ENCODE measurements at regions not wholly inside any gene's neighbourhood (a gene's known extent, or its start where the extent isn't known, plus 50 kb on each side); places are given as distances from the start of the nearest gene placed in this dataset.

DNA sequence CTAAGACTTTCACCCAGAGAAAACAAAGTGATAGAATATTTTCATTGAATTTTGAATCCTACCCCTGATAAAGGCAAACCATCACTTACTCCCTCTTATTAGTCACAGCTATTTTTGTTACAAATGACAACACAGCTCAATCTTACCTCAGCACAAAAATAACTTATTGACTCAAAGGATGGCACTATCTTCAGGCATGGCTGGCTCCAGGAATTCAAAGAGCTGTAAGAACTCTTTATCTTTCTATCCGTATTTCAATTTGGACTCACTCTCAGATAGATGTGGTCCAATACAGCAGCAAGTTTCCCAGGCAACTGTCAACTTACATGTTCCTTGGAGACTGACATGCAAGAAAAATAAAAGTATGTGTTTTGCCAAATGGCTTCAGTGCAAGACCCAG lies 709.4 kb upstream of the MDGA2 start:
- H3K79me2 ChIP-seq (ENCODE audit: control insufficient read depth, low read length), result no peaks in the 10 kb centered on the region
- no peaks in the 10 kb centered on the region for H3K9me3 ChIP-seq (ENCODE audit: control insufficient read depth, insufficient read depth, low read length)
- H4K20me1 ChIP-seq (ENCODE audit: control insufficient read depth, insufficient read depth, low read depth, low read length), result no peaks in the 10 kb centered on the region
- H3K4me1 ChIP-seq (ENCODE audit: control insufficient read depth, low read length), result no peaks in the 10 kb centered on the region
- no peaks in the 10 kb centered on the region for H3K36me3 ChIP-seq (ENCODE audit: control insufficient read depth, low read length)
- no peak overlapping the region for H3K27ac ChIP-seq (ENCODE audit: low read depth, low read length)
- H3K4me3 ChIP-seq (ENCODE audit: low read length), result no peak overlapping the region
- H3K27me3 ChIP-seq (ENCODE audit: control insufficient read depth, low read length), result no peaks in the 10 kb centered on the region
- no peak for TF ChIP-seq EZH2phosphoT487 (IDR thresholded peaks at IDR 0.05; ENCODE audit: borderline replicate concordance, low read length)
- TF ChIP-seq, protein P1, sequence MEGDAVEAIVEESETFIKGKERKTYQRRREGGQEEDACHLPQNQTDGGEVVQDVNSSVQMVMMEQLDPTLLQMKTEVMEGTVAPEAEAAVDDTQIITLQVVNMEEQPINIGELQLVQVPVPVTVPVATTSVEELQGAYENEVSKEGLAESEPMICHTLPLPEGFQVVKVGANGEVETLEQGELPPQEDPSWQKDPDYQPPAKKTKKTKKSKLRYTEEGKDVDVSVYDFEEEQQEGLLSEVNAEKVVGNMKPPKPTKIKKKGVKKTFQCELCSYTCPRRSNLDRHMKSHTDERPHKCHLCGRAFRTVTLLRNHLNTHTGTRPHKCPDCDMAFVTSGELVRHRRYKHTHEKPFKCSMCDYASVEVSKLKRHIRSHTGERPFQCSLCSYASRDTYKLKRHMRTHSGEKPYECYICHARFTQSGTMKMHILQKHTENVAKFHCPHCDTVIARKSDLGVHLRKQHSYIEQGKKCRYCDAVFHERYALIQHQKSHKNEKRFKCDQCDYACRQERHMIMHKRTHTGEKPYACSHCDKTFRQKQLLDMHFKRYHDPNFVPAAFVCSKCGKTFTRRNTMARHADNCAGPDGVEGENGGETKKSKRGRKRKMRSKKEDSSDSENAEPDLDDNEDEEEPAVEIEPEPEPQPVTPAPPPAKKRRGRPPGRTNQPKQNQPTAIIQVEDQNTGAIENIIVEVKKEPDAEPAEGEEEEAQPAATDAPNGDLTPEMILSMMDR (IDR thresholded peaks at IDR 0.05; ENCODE audit: low read depth, low read length, poor library complexity, severe bottlenecking), result no peak
- no peaks in the 10 kb centered on the region for H3K9me2 ChIP-seq (replicated peaks; ENCODE audit: control insufficient read depth, low read length)
- no peaks in the 10 kb centered on the region for H3F3A ChIP-seq (ENCODE audit: control insufficient read depth, insufficient read depth)
- no peak overlapping the region for H3K4me2 ChIP-seq (ENCODE audit: low read length)

DNA sequence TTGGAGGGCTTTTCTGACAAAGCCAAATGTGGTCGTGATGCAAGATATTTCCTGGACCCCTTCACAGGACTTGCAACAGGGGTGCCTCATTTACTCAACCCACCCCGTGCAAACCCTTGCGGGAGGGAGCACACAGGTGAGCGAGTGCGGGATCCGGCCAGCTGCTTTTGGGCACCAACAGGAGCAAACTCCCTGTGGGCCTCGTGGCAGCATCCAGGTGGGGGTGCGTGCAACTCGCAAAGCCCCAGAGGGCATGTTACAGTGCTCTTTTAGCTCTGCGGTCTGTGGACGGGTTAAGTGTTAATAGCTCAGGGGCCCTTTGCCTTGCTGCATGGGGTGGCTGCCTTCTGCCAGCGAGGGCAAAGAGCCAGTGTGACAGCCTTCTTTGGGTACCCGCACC lies 707.6 kb upstream of the MDGA2 start:
- no peaks in the 10 kb centered on the region for H3K9me2 ChIP-seq (replicated peaks; ENCODE audit: control insufficient read depth, low read length)
- no peaks in the 10 kb centered on the region for H3K36me3 ChIP-seq (ENCODE audit: control insufficient read depth, low read length)
- no peaks in the 10 kb centered on the region for H4K20me1 ChIP-seq (ENCODE audit: control insufficient read depth, insufficient read depth, low read depth, low read length)

DNA sequence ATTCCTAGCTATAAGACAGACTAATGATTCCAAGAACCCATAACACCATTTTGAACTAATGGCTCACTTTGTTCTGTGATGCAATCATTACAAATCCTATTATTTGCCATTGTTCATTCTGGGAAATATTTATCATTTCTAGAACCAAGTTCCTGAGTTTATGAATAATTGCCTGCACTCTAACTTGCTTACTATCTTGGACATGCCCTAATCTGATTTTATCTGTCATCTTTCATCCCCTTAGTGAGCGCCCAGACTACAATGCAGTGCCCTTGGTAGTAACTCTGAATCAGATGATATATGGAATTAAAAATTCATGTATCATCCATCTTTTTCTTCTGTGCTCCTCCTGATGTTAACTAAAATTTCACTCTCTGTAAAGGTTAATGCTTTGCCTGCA lies 703.1 kb upstream of the MDGA2 start:
- H3K4me1 ChIP-seq (ENCODE audit: control insufficient read depth, low read length), result no peaks in the 10 kb centered on the region
- TF ChIP-seq, protein P1 (IDR thresholded peaks at IDR 0.05; ENCODE audit: low read depth, low read length, poor library complexity, severe bottlenecking), result no peak
- TF ChIP-seq EZH2phosphoT487 (IDR thresholded peaks at IDR 0.05; ENCODE audit: borderline replicate concordance, low read length), result no peak

More for the DNA sequence above, 707.6 kb upstream of the MDGA2 start:
- TF ChIP-seq, protein P1 (IDR thresholded peaks at IDR 0.05; ENCODE audit: low read depth, low read length, poor library complexity, severe bottlenecking), result no peak
- no peak for TF ChIP-seq EZH2phosphoT487 (IDR thresholded peaks at IDR 0.05; ENCODE audit: borderline replicate concordance, low read length)
- H3K27ac ChIP-seq (ENCODE audit: low read depth, low read length), result no peak overlapping the region
- H3K9me3 ChIP-seq (ENCODE audit: control insufficient read depth, insufficient read depth, low read length), result no peaks in the 10 kb centered on the region
- no peaks in the 10 kb centered on the region for H3K79me2 ChIP-seq (ENCODE audit: control insufficient read depth, low read length)
- no peak overlapping the region for H3K4me2 ChIP-seq (ENCODE audit: low read length)
- no peaks in the 10 kb centered on the region for H3F3A ChIP-seq (ENCODE audit: control insufficient read depth, insufficient read depth)
- no peak overlapping the region for H3K4me3 ChIP-seq (ENCODE audit: low read length)
- no peaks in the 10 kb centered on the region for H3K4me1 ChIP-seq (ENCODE audit: control insufficient read depth, low read length)
- H3K27me3 ChIP-seq (ENCODE audit: control insufficient read depth, low read length), result no peaks in the 10 kb centered on the region

DNA sequence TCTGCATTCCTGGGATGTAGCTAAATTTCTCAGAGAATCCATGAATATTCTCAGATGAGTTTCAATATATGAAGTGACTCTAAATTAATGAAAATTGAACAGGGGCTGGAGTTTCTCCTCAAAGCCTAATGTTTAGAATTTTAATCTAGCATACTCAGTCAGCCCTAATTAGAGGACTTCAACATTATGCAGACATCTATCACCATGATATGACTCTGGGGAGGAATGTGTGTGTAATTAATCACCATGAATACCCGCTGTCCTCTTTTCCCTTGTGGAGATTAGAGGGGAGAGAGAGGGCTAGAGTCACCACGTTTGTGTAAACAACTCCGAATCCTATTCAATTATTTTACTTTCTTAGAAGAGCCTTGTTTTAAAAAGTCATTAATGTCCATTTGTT lies 698.6 kb upstream of the MDGA2 start:
- H3K27ac ChIP-seq (ENCODE audit: low read depth, low read length), result no peak overlapping the region
- H3K79me2 ChIP-seq (ENCODE audit: control insufficient read depth, low read length), result no peaks in the 10 kb centered on the region
- no peaks in the 10 kb centered on the region for H3F3A ChIP-seq (ENCODE audit: control insufficient read depth, insufficient read depth)
- H4K20me1 ChIP-seq (ENCODE audit: control insufficient read depth, insufficient read depth, low read depth, low read length), result no peaks in the 10 kb centered on the region
- H3K9me2 ChIP-seq (replicated peaks; ENCODE audit: control insufficient read depth, low read length), result no peaks in the 10 kb centered on the region
- H3K4me1 ChIP-seq (ENCODE audit: control insufficient read depth, low read length), result no peaks in the 10 kb centered on the region
- no peak overlapping the region for H3K4me2 ChIP-seq (ENCODE audit: low read length)
- no peaks in the 10 kb centered on the region for H3K36me3 ChIP-seq (ENCODE audit: control insufficient read depth, low read length)
- H3K9me3 ChIP-seq (ENCODE audit: control insufficient read depth, insufficient read depth, low read length), result no peaks in the 10 kb centered on the region
- TF ChIP-seq, protein P1 (IDR thresholded peaks at IDR 0.05; ENCODE audit: low read depth, low read length, poor library complexity, severe bottlenecking), result no peak
- TF ChIP-seq EZH2phosphoT487 (IDR thresholded peaks at IDR 0.05; ENCODE audit: borderline replicate concordance, low read length), result no peak
- no peaks in the 10 kb centered on the region for H3K27me3 ChIP-seq (ENCODE audit: control insufficient read depth, low read length)
- H3K4me3 ChIP-seq (ENCODE audit: low read length), result no peak overlapping the region

More for the DNA sequence above, 703.1 kb upstream of the MDGA2 start:
- no peak overlapping the region for H3K4me3 ChIP-seq (ENCODE audit: low read length)
- no peaks in the 10 kb centered on the region for H3K9me3 ChIP-seq (ENCODE audit: control insufficient read depth, insufficient read depth, low read length)
- no peaks in the 10 kb centered on the region for H4K20me1 ChIP-seq (ENCODE audit: control insufficient read depth, insufficient read depth, low read depth, low read length)
- H3K27ac ChIP-seq (ENCODE audit: low read depth, low read length), result no peak overlapping the region
- H3F3A ChIP-seq (ENCODE audit: control insufficient read depth, insufficient read depth), result no peaks in the 10 kb centered on the region
- no peaks in the 10 kb centered on the region for H3K79me2 ChIP-seq (ENCODE audit: control insufficient read depth, low read length)
- no peaks in the 10 kb centered on the region for H3K9me2 ChIP-seq (replicated peaks; ENCODE audit: control insufficient read depth, low read length)
- no peak overlapping the region for H3K4me2 ChIP-seq (ENCODE audit: low read length)
- H3K27me3 ChIP-seq (ENCODE audit: control insufficient read depth, low read length), result no peaks in the 10 kb centered on the region
- H3K36me3 ChIP-seq (ENCODE audit: control insufficient read depth, low read length), result no peaks in the 10 kb centered on the region
